Keratinocyte (primary cell): ENCODE measurements at regions not wholly inside any gene's neighbourhood (a gene's known extent, or its start where the extent isn't known, plus 50 kb on each side); places are given as distances from the start of the nearest gene placed in this dataset.

Experiments used
- DNase-seq: peaks from one replicate; pipeline ENCODE4 v3.0.0-alpha.2; 2011; ENCODE audit warnings: low read depth, missing footprints, low spot score
- FAIRE-seq: peaks from 2 replicates; lab custom pipeline; 2011; peaks lifted over from hg19 to GRCh38; lab: Jason Lieb, UNC
- H2AFZ ChIP-seq: 2 replicates; pipeline ENCODE4 v1.6.0; 2012; ENCODE audit warnings: low read length, control low read depth, inconsistent platforms; ENCODE audit not compliant: control insufficient read depth
- H3K27ac ChIP-seq: 2 replicates; pipeline ENCODE4 v1.5.1; 2011; ENCODE audit warnings: low read length; ENCODE audit not compliant: control insufficient read depth, insufficient read depth
- H3K27me3 ChIP-seq: 3 replicates; pipeline ENCODE4 v1.6.0; 2011; ENCODE audit warnings: low read length; ENCODE audit not compliant: control insufficient read depth, insufficient read depth; ENCODE audit errors: extremely low read depth
- H3K36me3 ChIP-seq, 2 experiments: 2 replicates in 1 of 2; 3 replicates in 1 of 2; pipeline ENCODE4 v1.5.1; 2011; ENCODE audit warnings: low read length in 2 of 2, mild to moderate bottlenecking in 1 of 2; ENCODE audit not compliant: control insufficient read depth in 2 of 2, insufficient read depth in 2 of 2; ENCODE audit errors: extremely low read depth in 1 of 2
- H3K4me1 ChIP-seq: 3 replicates; pipeline ENCODE4 v1.5.1; 2011; ENCODE audit warnings: low read length; ENCODE audit not compliant: control insufficient read depth, insufficient read depth; ENCODE audit errors: extremely low read depth
- H3K4me2 ChIP-seq: 3 replicates; pipeline ENCODE4 v1.6.0; 2011; ENCODE audit warnings: low read depth, low read length; ENCODE audit not compliant: control insufficient read depth, insufficient read depth; ENCODE audit errors: extremely low read depth
- H3K4me3 ChIP-seq, 3 experiments: fragments of 200-600 bp in 1 of 3; sonication (generic) in 1 of 3; 2 replicates in 2 of 3; 3 replicates in 1 of 3; pipeline ENCODE4 v1.5.1; 2011 to 2016; ENCODE audit warnings: low read length in 3 of 3, mild to moderate bottlenecking in 3 of 3, control low read depth in 2 of 3, inconsistent platforms in 1 of 3, low read depth in 1 of 3, mixed read lengths in 1 of 3, mixed run types in 1 of 3, moderate library complexity in 1 of 3; ENCODE audit not compliant: control insufficient read depth in 2 of 3, insufficient read depth in 2 of 3; ENCODE audit errors: extremely low read depth in 1 of 3
- H3K79me2 ChIP-seq: 2 replicates; pipeline ENCODE4 v1.6.0; 2012; ENCODE audit warnings: low read length; ENCODE audit not compliant: control insufficient read depth, insufficient read depth
- H3K9ac ChIP-seq: 3 replicates; pipeline ENCODE4 v1.6.0; 2011; ENCODE audit warnings: low read length; ENCODE audit not compliant: control insufficient read depth, insufficient read depth; ENCODE audit errors: extremely low read depth
- H3K9me1 ChIP-seq: 3 replicates; pipeline ENCODE4 v1.6.0; 2011; ENCODE audit warnings: low read length; ENCODE audit not compliant: control insufficient read depth, insufficient read depth; ENCODE audit errors: extremely low read depth
- H3K9me3 ChIP-seq: 2 replicates; pipeline ENCODE4 v1.5.1; 2012; ENCODE audit warnings: low read depth, low read length; ENCODE audit not compliant: control insufficient read depth
- H4K20me1 ChIP-seq: 3 replicates; pipeline ENCODE4 v1.6.0; 2011; ENCODE audit warnings: low read length; ENCODE audit not compliant: control insufficient read depth, insufficient read depth; ENCODE audit errors: extremely low read depth
- CTCF ChIP-seq, 3 experiments: IDR thresholded peaks in 1 of 3; conservative IDR thresholded peaks in 1 of 3; optimal IDR thresholded peaks in 1 of 3; 2 replicates in 2 of 3; 3 replicates in 1 of 3; pipeline versions ENCODE3 to v1.5.1; 2011; ENCODE audit warnings: low read length in 3 of 3, mild to moderate bottlenecking in 3 of 3, moderate library complexity in 2 of 3, control low read depth in 1 of 3, inconsistent platforms in 1 of 3; ENCODE audit not compliant: insufficient read depth in 2 of 3; ENCODE audit errors: extremely low read depth in 1 of 3
- EZH2 ChIP-seq: IDR thresholded peaks from one replicate; pipeline ENCODE4 v1.6.1; 2012; ENCODE audit warnings: inconsistent platforms, mild to moderate bottlenecking, low read length, moderate library complexity
- dilution Hi-C: fragments of 300-500 bp; cut with MboI; formaldehyde crosslinking; loops from one replicate; pipeline ENCODE4 v1.7.0; 2020; ENCODE audit warnings: low sequenced_read_pairs; ENCODE audit not compliant: extremely low pct_ligation_motif_present

GRCh38 chr6:121912905-121913304 is 477.5 kb downstream of the GJA1 start:
- FAIRE-seq = no peak
- H2AFZ ChIP-seq = no peak overlapping the region
- dilution Hi-C loops = no loop called here

GRCh38 chr6:121917263-121917829 is 481.9 kb downstream of the GJA1 start:
- Histone ChIP-seq H3K4me2 (no peak overlapping the region), H3K36me3 (no peaks in the 10 kb centered on the region), H3K79me2 (no peaks in the 10 kb centered on the region), H3K9me3 (no peaks in the 10 kb centered on the region), H3K27ac (no peak overlapping the region), H3K9ac (no peak overlapping the region), H3K4me3 (no peak overlapping the region), H2AFZ (no peak overlapping the region), H3K9me1 (no peaks in the 10 kb centered on the region), H3K27me3 (no peaks in the 10 kb centered on the region), H4K20me1 (no peaks in the 10 kb centered on the region), H3K4me1 (peaks cover 9% of the 10 kb centered on the region)
- dilution Hi-C loops = no loop called here
- DNase-seq = no peak
- TF ChIP-seq EZH2 = no peak
- TF ChIP-seq CTCF (optimal IDR thresholded peaks at IDR 0.05 in 1 of 3, IDR thresholded peaks at IDR 0.05 in 1 of 3, conservative IDR thresholded peaks at IDR 0.05 in 1 of 3; ENCODE audit: extremely low read depth in 1 of 3, insufficient read depth in 2 of 3, low read length in 3 of 3) = no peak
- FAIRE-seq = no peak

More at GRCh38 chr6:121912905-121913304, 477.5 kb downstream of the GJA1 start:
- Histone ChIP-seq H4K20me1 (no peaks in the 10 kb centered on the region), H3K9ac (no peak overlapping the region), H3K36me3 (no peaks in the 10 kb centered on the region), H3K4me1 (peaks cover 6% of the 10 kb centered on the region), H3K27me3 (no peaks in the 10 kb centered on the region), H3K4me3 (no peak overlapping the region), H3K79me2 (no peaks in the 10 kb centered on the region), H3K9me3 (no peaks in the 10 kb centered on the region), H3K9me1 (no peaks in the 10 kb centered on the region), H3K4me2 (no peak overlapping the region), H3K27ac (no peak overlapping the region)
- TF ChIP-seq EZH2 = no peak
- no peak for TF ChIP-seq CTCF (optimal IDR thresholded peaks at IDR 0.05 in 1 of 3, IDR thresholded peaks at IDR 0.05 in 1 of 3, conservative IDR thresholded peaks at IDR 0.05 in 1 of 3; ENCODE audit: extremely low read depth in 1 of 3, insufficient read depth in 2 of 3, low read length in 3 of 3)
- no peak for DNase-seq
